GM23338 (cell line): ENCODE measurements at regions not wholly inside any gene's neighbourhood (a gene's known extent, or its start where the extent isn't known, plus 50 kb on each side); places are given as distances from the start of the nearest gene placed in this dataset.

ENCODE experiments used
- CREB1 ChIP-seq: fragments of 250-450 bp; sonication (Bioruptor Pico); IDR thresholded peaks from 2 replicates; pipeline ENCODE4 v1.5.0; 2020; ENCODE audit warnings: low read depth, mild to moderate bottlenecking, moderate library complexity
- CTCF ChIP-seq, 2 experiments: fragments of 200-600 bp in 1 of 2; sonication (generic) in 1 of 2; conservative IDR thresholded peaks; 2 replicates each; pipeline versions ENCODE4 v1.5.1 to v1.6.1; 2016 to 2017; ENCODE audit warnings: antibody characterized with exemption in 2 of 2, low read depth in 2 of 2, mild to moderate bottlenecking in 2 of 2, moderate library complexity in 1 of 2
- POLR2AphosphoS5 ChIP-seq: IDR thresholded peaks from 2 replicates; pipeline ENCODE4 v1.6.1; 2016; ENCODE audit warnings: antibody characterized with exemption, low read depth

- TF ChIP-seq CTCF (conservative IDR thresholded peaks at IDR 0.05; ENCODE audit: low read depth in 2 of 2): no peak
- no peak for TF ChIP-seq CREB1
- no peak for TF ChIP-seq POLR2AphosphoS5
Measured at GRCh38 chr2:194343167-194343566, 1313.9 kb upstream of the SLC39A10 start.
